Adrenal gland (tissue), 5 donors: ENCODE measurements at regions not wholly inside any gene's neighbourhood (a gene's known extent, or its start where the extent isn't known, plus 50 kb on each side); places are given as distances from the start of the nearest gene placed in this dataset.

ENCODE experiments used
- POLR2A ChIP-seq, 2 donors: fragments of 450-650 bp; IDR thresholded peaks; one replicate each; pipeline ENCODE4 v1.6.1; 2017; ENCODE audit warnings: antibody characterized with exemption in 2 of 2, mild to moderate bottlenecking in 2 of 2, moderate library complexity in 1 of 2
- TF ChIP-seq, protein P1 (sequence below), 6 experiments: fragments of 450-650 bp in 4 of 6; fragments of 200-600 bp in 2 of 6; sonication (generic) in 1 of 6; IDR thresholded peaks; 1 replicate in 5 of 6; 2 replicates in 1 of 6; pipeline versions ENCODE4 v1.5.1 to v1.8.0; 2016 to 2021; ENCODE audit warnings: antibody characterized with exemption in 6 of 6, mild to moderate bottlenecking in 2 of 6, moderate library complexity in 1 of 6
- donor health status: DM: no; HTN: no; CAD: no.

DNA sequence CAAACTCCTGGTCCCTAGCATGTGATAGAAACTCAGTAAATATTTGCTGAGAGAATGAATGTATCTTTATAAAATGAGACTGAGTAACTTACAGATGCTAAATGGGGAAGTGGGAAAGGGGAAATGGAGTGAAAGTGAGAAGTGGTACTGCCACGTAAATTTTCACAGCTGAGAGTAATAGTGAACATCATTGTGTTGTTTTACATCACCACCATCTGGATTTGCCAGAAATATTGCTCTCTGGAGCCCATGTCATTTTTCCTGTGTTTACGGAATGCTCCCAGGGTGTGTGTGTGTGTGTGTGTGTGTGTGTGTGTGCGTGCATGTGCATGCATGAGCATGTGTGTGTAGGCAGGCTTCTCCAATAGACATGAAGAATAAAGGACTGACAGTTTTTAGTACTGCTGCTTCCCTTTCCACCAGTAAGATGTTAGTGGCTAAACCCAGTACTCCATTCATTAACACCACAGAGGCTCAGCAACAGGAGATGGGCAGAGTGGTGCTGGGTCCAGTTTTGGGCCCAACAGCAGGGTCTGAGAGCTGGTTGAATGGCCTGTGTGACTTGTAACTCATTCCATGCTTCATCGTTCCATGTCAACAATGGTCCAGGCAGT is 57.3 kb downstream of the DIPK2A start:
- TF ChIP-seq, protein P1, sequence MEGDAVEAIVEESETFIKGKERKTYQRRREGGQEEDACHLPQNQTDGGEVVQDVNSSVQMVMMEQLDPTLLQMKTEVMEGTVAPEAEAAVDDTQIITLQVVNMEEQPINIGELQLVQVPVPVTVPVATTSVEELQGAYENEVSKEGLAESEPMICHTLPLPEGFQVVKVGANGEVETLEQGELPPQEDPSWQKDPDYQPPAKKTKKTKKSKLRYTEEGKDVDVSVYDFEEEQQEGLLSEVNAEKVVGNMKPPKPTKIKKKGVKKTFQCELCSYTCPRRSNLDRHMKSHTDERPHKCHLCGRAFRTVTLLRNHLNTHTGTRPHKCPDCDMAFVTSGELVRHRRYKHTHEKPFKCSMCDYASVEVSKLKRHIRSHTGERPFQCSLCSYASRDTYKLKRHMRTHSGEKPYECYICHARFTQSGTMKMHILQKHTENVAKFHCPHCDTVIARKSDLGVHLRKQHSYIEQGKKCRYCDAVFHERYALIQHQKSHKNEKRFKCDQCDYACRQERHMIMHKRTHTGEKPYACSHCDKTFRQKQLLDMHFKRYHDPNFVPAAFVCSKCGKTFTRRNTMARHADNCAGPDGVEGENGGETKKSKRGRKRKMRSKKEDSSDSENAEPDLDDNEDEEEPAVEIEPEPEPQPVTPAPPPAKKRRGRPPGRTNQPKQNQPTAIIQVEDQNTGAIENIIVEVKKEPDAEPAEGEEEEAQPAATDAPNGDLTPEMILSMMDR (IDR thresholded peaks at IDR 0.05): no peak
- TF ChIP-seq POLR2A (IDR thresholded peaks at IDR 0.05): no peak
